ENCODE measurements at regions not wholly inside any gene's neighbourhood (a gene's known extent, or its start where the extent isn't known, plus 50 kb on each side); places are given as distances from the start of the nearest gene placed in this dataset.
"Not testable (repeated sequence)": the region's sequence is repeated elsewhere in the genome, so short reads cannot be mapped to it uniquely, and the experiment has no call there.

GRCh38 chr11:95414217-95414616 lies 183.2 kb upstream of the SESN3 start:
- FAIRE-seq (no peak), DNase-seq (ENCODE audit: insufficient read length) (no peak)
- no peak for TF ChIP-seq POLR2A (IDR thresholded peaks at IDR 0.05; ENCODE audit: low read depth, low read length)
- no peak for TF ChIP-seq POLR2AphosphoS5 (IDR thresholded peaks at IDR 0.05; ENCODE audit: low read depth, low read length)
- TF ChIP-seq TAF1 (IDR thresholded peaks at IDR 0.05; ENCODE audit: borderline replicate concordance, low read depth, low read length) = no peak

GRCh38 chr11:95413761-95414160 lies 182.8 kb upstream of the SESN3 start:
- TF ChIP-seq TAF1 (IDR thresholded peaks at IDR 0.05; ENCODE audit: borderline replicate concordance, low read depth, low read length) (no peak), POLR2AphosphoS5 (IDR thresholded peaks at IDR 0.05; ENCODE audit: low read depth, low read length) (no peak), POLR2A (IDR thresholded peaks at IDR 0.05; ENCODE audit: low read depth, low read length) (no peak)
- FAIRE-seq = no peak

GRCh38 chr11:95413021-95413420 lies 182.0 kb upstream of the SESN3 start:
- DNase-seq (ENCODE audit: insufficient read length) (no peak), FAIRE-seq (no peak)
- TF ChIP-seq POLR2AphosphoS5 (IDR thresholded peaks at IDR 0.05; ENCODE audit: low read depth, low read length) (no peak), POLR2A (IDR thresholded peaks at IDR 0.05; ENCODE audit: low read depth, low read length) (no peak), TAF1 (IDR thresholded peaks at IDR 0.05; ENCODE audit: borderline replicate concordance, low read depth, low read length) (no peak)

More at GRCh38 chr11:95413761-95414160, 182.8 kb upstream of the SESN3 start:
- DNase-seq (ENCODE audit: insufficient read length) = no peak

GRCh38 chr11:95412074-95412473 lies 181.1 kb upstream of the SESN3 start:
- FAIRE-seq = no peak
- TF ChIP-seq POLR2A (IDR thresholded peaks at IDR 0.05; ENCODE audit: low read depth, low read length) (no peak), POLR2AphosphoS5 (IDR thresholded peaks at IDR 0.05; ENCODE audit: low read depth, low read length) (no peak), TAF1 (IDR thresholded peaks at IDR 0.05; ENCODE audit: borderline replicate concordance, low read depth, low read length) (no peak)
- no peak for DNase-seq (ENCODE audit: insufficient read length)

GRCh38 chr11:95410707-95411106 lies 179.7 kb upstream of the SESN3 start:
- DNase-seq (ENCODE audit: insufficient read length); FAIRE-seq: not testable (repeated sequence)

GRCh38 chr11:95406271-95406670 lies 175.3 kb upstream of the SESN3 start:
- no peak for DNase-seq (ENCODE audit: insufficient read length)
- no peak for TF ChIP-seq TAF1 (IDR thresholded peaks at IDR 0.05; ENCODE audit: borderline replicate concordance, low read depth, low read length)
- TF ChIP-seq POLR2A (IDR thresholded peaks at IDR 0.05; ENCODE audit: low read depth, low read length) = no peak
- no peak for TF ChIP-seq POLR2AphosphoS5 (IDR thresholded peaks at IDR 0.05; ENCODE audit: low read depth, low read length)
- FAIRE-seq = no peak

- no peak for TF ChIP-seq TAF1 (IDR thresholded peaks at IDR 0.05; ENCODE audit: borderline replicate concordance, low read depth, low read length)
- no peak for TF ChIP-seq POLR2AphosphoS5 (IDR thresholded peaks at IDR 0.05; ENCODE audit: low read depth, low read length)
- TF ChIP-seq POLR2A (IDR thresholded peaks at IDR 0.05; ENCODE audit: low read depth, low read length) = no peak
- no peak for FAIRE-seq
- no peak for DNase-seq (ENCODE audit: insufficient read length)
Observed at GRCh38 chr11:95404370-95404769, 173.4 kb upstream of the SESN3 start.

- TF ChIP-seq TAF1 (IDR thresholded peaks at IDR 0.05; ENCODE audit: borderline replicate concordance, low read depth, low read length) (no peak), POLR2AphosphoS5 (IDR thresholded peaks at IDR 0.05; ENCODE audit: low read depth, low read length) (no peak), POLR2A (IDR thresholded peaks at IDR 0.05; ENCODE audit: low read depth, low read length) (no peak)
- DNase-seq (ENCODE audit: insufficient read length) (no peak), FAIRE-seq (peak; percentile 51)
Observed at GRCh38 chr11:95398437-95399112, 167.6 kb upstream of the SESN3 start.

- TF ChIP-seq POLR2A (IDR thresholded peaks at IDR 0.05; ENCODE audit: low read depth, low read length) (no peak), POLR2AphosphoS5 (IDR thresholded peaks at IDR 0.05; ENCODE audit: low read depth, low read length) (no peak), TAF1 (IDR thresholded peaks at IDR 0.05; ENCODE audit: borderline replicate concordance, low read depth, low read length) (no peak)
- DNase-seq (ENCODE audit: insufficient read length) (no peak), FAIRE-seq (no peak)
Observed at GRCh38 chr11:95392644-95393043, 161.6 kb upstream of the SESN3 start.

- TF ChIP-seq POLR2A (IDR thresholded peaks at IDR 0.05; ENCODE audit: low read depth, low read length) (no peak), POLR2AphosphoS5 (IDR thresholded peaks at IDR 0.05; ENCODE audit: low read depth, low read length) (no peak), TAF1 (IDR thresholded peaks at IDR 0.05; ENCODE audit: borderline replicate concordance, low read depth, low read length) (no peak)
- no peak for DNase-seq (ENCODE audit: insufficient read length)
- no peak for FAIRE-seq
Observed at GRCh38 chr11:95389427-95389826, 158.4 kb upstream of the SESN3 start.

GRCh38 chr11:95388086-95388485 lies 157.1 kb upstream of the SESN3 start:
- DNase-seq (ENCODE audit: insufficient read length) (no peak), FAIRE-seq (no peak)
- TF ChIP-seq TAF1 (IDR thresholded peaks at IDR 0.05; ENCODE audit: borderline replicate concordance, low read depth, low read length) (no peak), POLR2AphosphoS5 (IDR thresholded peaks at IDR 0.05; ENCODE audit: low read depth, low read length) (no peak), POLR2A (IDR thresholded peaks at IDR 0.05; ENCODE audit: low read depth, low read length) (no peak)

- DNase-seq (ENCODE audit: insufficient read length) = no peak
- no peak for FAIRE-seq
- TF ChIP-seq TAF1 (IDR thresholded peaks at IDR 0.05; ENCODE audit: borderline replicate concordance, low read depth, low read length) (no peak), POLR2AphosphoS5 (IDR thresholded peaks at IDR 0.05; ENCODE audit: low read depth, low read length) (no peak), POLR2A (IDR thresholded peaks at IDR 0.05; ENCODE audit: low read depth, low read length) (no peak)
Observed at GRCh38 chr11:95387325-95387724, 156.3 kb upstream of the SESN3 start.
